22Rv1 (cell line): ENCODE measurements at regions not wholly inside any gene's neighbourhood (a gene's known extent, or its start where the extent isn't known, plus 50 kb on each side); places are given as distances from the start of the nearest gene placed in this dataset.

ENCODE experiments used
- ZFX ChIP-seq: fragments of 450-650 bp; IDR thresholded peaks from 2 replicates; pipeline ENCODE4 v1.6.1; 2017; ENCODE audit warnings: antibody characterized with exemption, borderline replicate concordance
- TF ChIP-seq, protein P1 (sequence below): fragments of 450-650 bp; IDR thresholded peaks from 2 replicates; pipeline ENCODE4 v1.5.1; 2017; ENCODE audit warnings: mild to moderate bottlenecking

DNA sequence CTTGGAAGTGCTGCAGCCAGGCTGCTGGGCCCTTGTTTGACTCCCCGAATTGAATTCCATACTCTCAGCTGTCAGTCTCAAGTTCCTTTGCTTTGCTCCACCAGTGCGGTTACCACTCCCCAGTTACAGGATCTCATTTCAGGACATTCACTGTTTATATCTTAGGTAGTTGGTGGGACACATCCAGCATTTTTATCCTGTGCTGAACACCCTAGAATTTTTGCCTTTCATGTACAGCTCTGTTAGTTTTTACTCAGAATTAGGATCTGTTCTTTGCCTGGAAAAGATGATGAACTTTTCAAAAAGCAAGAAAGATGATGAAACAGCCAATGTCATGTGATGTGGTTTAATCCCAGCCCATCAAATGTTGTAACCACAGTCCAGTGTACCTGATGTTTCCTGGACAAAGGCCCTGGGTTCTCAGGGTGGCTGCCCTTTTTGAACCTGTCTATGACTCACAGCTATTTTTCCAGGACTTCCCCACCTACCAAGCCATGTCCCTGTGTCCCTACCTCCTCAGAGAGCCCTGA, 149.7 kb downstream of the NOC3L start:
- TF ChIP-seq, protein P1, sequence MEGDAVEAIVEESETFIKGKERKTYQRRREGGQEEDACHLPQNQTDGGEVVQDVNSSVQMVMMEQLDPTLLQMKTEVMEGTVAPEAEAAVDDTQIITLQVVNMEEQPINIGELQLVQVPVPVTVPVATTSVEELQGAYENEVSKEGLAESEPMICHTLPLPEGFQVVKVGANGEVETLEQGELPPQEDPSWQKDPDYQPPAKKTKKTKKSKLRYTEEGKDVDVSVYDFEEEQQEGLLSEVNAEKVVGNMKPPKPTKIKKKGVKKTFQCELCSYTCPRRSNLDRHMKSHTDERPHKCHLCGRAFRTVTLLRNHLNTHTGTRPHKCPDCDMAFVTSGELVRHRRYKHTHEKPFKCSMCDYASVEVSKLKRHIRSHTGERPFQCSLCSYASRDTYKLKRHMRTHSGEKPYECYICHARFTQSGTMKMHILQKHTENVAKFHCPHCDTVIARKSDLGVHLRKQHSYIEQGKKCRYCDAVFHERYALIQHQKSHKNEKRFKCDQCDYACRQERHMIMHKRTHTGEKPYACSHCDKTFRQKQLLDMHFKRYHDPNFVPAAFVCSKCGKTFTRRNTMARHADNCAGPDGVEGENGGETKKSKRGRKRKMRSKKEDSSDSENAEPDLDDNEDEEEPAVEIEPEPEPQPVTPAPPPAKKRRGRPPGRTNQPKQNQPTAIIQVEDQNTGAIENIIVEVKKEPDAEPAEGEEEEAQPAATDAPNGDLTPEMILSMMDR, result no peak
- no peak for TF ChIP-seq ZFX
